Right renal cortex interstitium (tissue), 3 donors: ENCODE measurements at regions not wholly inside any gene's neighbourhood (a gene's known extent, or its start where the extent isn't known, plus 50 kb on each side); places are given as distances from the start of the nearest gene placed in this dataset.
"Not testable (repeated sequence)": the region's sequence is repeated elsewhere in the genome, so short reads cannot be mapped to it uniquely, and the experiment has no call there.

ENCODE experiments used
- DNase-seq, 3 donors: peaks; one replicate each; pipeline ENCODE4 v3.0.0-alpha.2; 2013; ENCODE audit warnings: low read depth in 3 of 3, low spot score in 2 of 3

- DNase-seq: no peak
Measured at GRCh38 chr5:107773479-107773878, 102.7 kb upstream of the EFNA5 start.

- DNase-seq: no peak
Measured at GRCh38 chr5:107772418-107773310, 101.9 kb upstream of the EFNA5 start.

GRCh38 chr5:107771926-107772325 is 101.2 kb upstream of the EFNA5 start:
- DNase-seq: no peak

GRCh38 chr5:107770051-107770450 is 99.3 kb upstream of the EFNA5 start:
- no peak for DNase-seq

- DNase-seq: peak in 1 of 3 donors; percentile 43
Measured at GRCh38 chr5:107769519-107769918, 98.8 kb upstream of the EFNA5 start.

- DNase-seq: no peak
Measured at GRCh38 chr5:107766972-107767371, 96.2 kb upstream of the EFNA5 start.

- DNase-seq: no peak
Measured at GRCh38 chr5:107766439-107766838, 95.7 kb upstream of the EFNA5 start.

GRCh38 chr5:107765805-107766063 is 95.0 kb upstream of the EFNA5 start:
- DNase-seq: no peak

- no peak for DNase-seq
Measured at GRCh38 chr5:107764976-107765804, 94.5 kb upstream of the EFNA5 start.

- no peak for DNase-seq
Measured at GRCh38 chr5:107764282-107764681, 93.5 kb upstream of the EFNA5 start.

GRCh38 chr5:107753427-107753826 is 82.7 kb upstream of the EFNA5 start:
- no peak for DNase-seq

GRCh38 chr5:107744418-107745330 is 73.9 kb upstream of the EFNA5 start:
- no peak for DNase-seq

- DNase-seq: no peak
Measured at GRCh38 chr5:107743373-107744000, 72.8 kb upstream of the EFNA5 start.

GRCh38 chr5:107739661-107740060 is 68.9 kb upstream of the EFNA5 start:
- no peak for DNase-seq

- no peak for DNase-seq
Measured at GRCh38 chr5:107736638-107737037, 65.9 kb upstream of the EFNA5 start.

- DNase-seq: not testable (repeated sequence)
Measured at GRCh38 chr5:107736089-107736488, 65.4 kb upstream of the EFNA5 start.

GRCh38 chr5:107735558-107735957 is 64.8 kb upstream of the EFNA5 start:
- DNase-seq: no peak

- DNase-seq: no peak
Measured at GRCh38 chr5:107726896-107727295, 56.2 kb upstream of the EFNA5 start.

- DNase-seq: no peak
Measured at GRCh38 chr5:107724642-107725041, 53.9 kb upstream of the EFNA5 start.

- DNase-seq: not testable (repeated sequence)
Measured at GRCh38 chr5:107721241-107721640, 50.5 kb upstream of the EFNA5 start.
